H9 (cell line): ENCODE measurements at regions not wholly inside any gene's neighbourhood (a gene's known extent, or its start where the extent isn't known, plus 50 kb on each side); places are given as distances from the start of the nearest gene placed in this dataset.

Experiments
- DNase-seq: peaks from one replicate; pipeline ENCODE4 v3.0.0-alpha.2; 2017
- H2AFZ ChIP-seq: one replicate; pipeline ENCODE4 v1.6.1; 2013; ENCODE audit warnings: mild to moderate bottlenecking, low read length, control low read depth, moderate library complexity
- H2AK5ac ChIP-seq: 2 replicates; pipeline ENCODE4 v1.6.1; 2013; ENCODE audit warnings: low read length, control low read depth, mixed read lengths; ENCODE audit not compliant: insufficient read length
- H2BK120ac ChIP-seq: one replicate; pipeline ENCODE4 v1.6.1; 2013; ENCODE audit warnings: low read depth, mild to moderate bottlenecking, low read length, control low read depth, inconsistent platforms; ENCODE audit not compliant: poor library complexity, severe bottlenecking
- H2BK12ac ChIP-seq: 2 replicates; pipeline ENCODE4 v1.6.1; 2013; ENCODE audit warnings: low read length, control low read depth, mixed read lengths, low read depth; ENCODE audit not compliant: insufficient read length
- H2BK15ac ChIP-seq: 2 replicates; pipeline ENCODE4 v1.6.1; 2013; ENCODE audit warnings: low read depth, low read length, control low read depth
- H2BK20ac ChIP-seq: one replicate; pipeline ENCODE4 v1.6.1; 2013; ENCODE audit warnings: low read depth, mild to moderate bottlenecking, low read length, control low read depth, inconsistent platforms; ENCODE audit not compliant: poor library complexity, severe bottlenecking
- H2BK5ac ChIP-seq: 2 replicates; pipeline ENCODE4 v1.6.1; 2013; ENCODE audit warnings: low read length, control low read depth, mixed read lengths; ENCODE audit not compliant: insufficient read length
- H3K14ac ChIP-seq: 2 replicates; pipeline ENCODE4 v1.6.1; 2013; ENCODE audit warnings: low read length, control low read depth; ENCODE audit not compliant: insufficient read depth
- H3K18ac ChIP-seq: 2 replicates; pipeline ENCODE4 v1.6.1; 2013; ENCODE audit warnings: low read depth, mild to moderate bottlenecking, mixed read lengths, low read length, control low read depth; ENCODE audit not compliant: insufficient read length
- H3K23ac ChIP-seq: 2 replicates; pipeline ENCODE4 v1.6.1; 2013; ENCODE audit warnings: low read length, control low read depth, mixed read lengths, low read depth; ENCODE audit not compliant: insufficient read length
- H3K23me2 ChIP-seq: 2 replicates; pipeline ENCODE4 v1.6.1; 2013; ENCODE audit warnings: low read depth, mild to moderate bottlenecking, mixed read lengths, low read length, control low read depth; ENCODE audit not compliant: insufficient read length, poor library complexity, severe bottlenecking
- H3K27ac ChIP-seq: 2 replicates; pipeline ENCODE4 v1.5.1; 2013; ENCODE audit warnings: low read length, control low read depth, mixed read lengths, low read depth; ENCODE audit not compliant: insufficient read length
- H3K27me3 ChIP-seq: 2 replicates; pipeline ENCODE4 v1.6.1; 2013; ENCODE audit warnings: low read length, control low read depth, inconsistent platforms; ENCODE audit not compliant: insufficient read depth
- H3K4ac ChIP-seq: 2 replicates; pipeline ENCODE4 v1.6.1; 2013; ENCODE audit warnings: low read depth, mild to moderate bottlenecking, control low read depth, inconsistent platforms, low read length, moderate library complexity
- H3K4me1 ChIP-seq: 2 replicates; pipeline ENCODE4 v1.6.1; 2013; ENCODE audit warnings: low read length, control low read depth, inconsistent platforms; ENCODE audit not compliant: insufficient read depth
- H3K4me2 ChIP-seq: 2 replicates; pipeline ENCODE4 v1.6.1; 2013; ENCODE audit warnings: low read length, control low read depth, mixed read lengths; ENCODE audit not compliant: insufficient read length, insufficient read depth
- H3K56ac ChIP-seq: 2 replicates; pipeline ENCODE4 v1.6.1; 2013; ENCODE audit warnings: low read depth, mild to moderate bottlenecking, mixed read lengths, low read length, control low read depth; ENCODE audit not compliant: insufficient read length
- H3K79me1 ChIP-seq: 2 replicates; pipeline ENCODE4 v1.6.1; 2013; ENCODE audit warnings: low read depth, mild to moderate bottlenecking, moderate library complexity, low read length, control low read depth, inconsistent platforms; ENCODE audit not compliant: insufficient read depth, poor library complexity, severe bottlenecking
- H3K79me2 ChIP-seq: 2 replicates; pipeline ENCODE4 v1.6.1; 2013; ENCODE audit warnings: low read length, control low read depth, inconsistent platforms; ENCODE audit not compliant: insufficient read depth
- H3K9ac ChIP-seq: 2 replicates; pipeline ENCODE4 v1.6.1; 2013; ENCODE audit warnings: low read length, control low read depth, mixed read lengths; ENCODE audit not compliant: insufficient read length; ENCODE audit errors: extremely low read depth
- H3K9me3 ChIP-seq: one replicate; pipeline ENCODE4 v1.6.1; 2013; ENCODE audit warnings: low read depth, low read length, inconsistent platforms; ENCODE audit not compliant: control insufficient read depth
- H3T11ph ChIP-seq: one replicate; pipeline ENCODE4 v1.6.1; 2013; ENCODE audit warnings: mild to moderate bottlenecking, low read length, control low read depth, inconsistent platforms
- H4K20me1 ChIP-seq: one replicate; pipeline ENCODE4 v1.6.1; 2013; ENCODE audit not compliant: control insufficient read depth, insufficient read length, insufficient read depth
- H4K5ac ChIP-seq: 2 replicates; pipeline ENCODE4 v1.6.1; 2013; ENCODE audit warnings: low read depth, mild to moderate bottlenecking, mixed read lengths, low read length, control low read depth; ENCODE audit not compliant: insufficient read length
- H4K8ac ChIP-seq: replicated peaks from 2 replicates; pipeline ENCODE4 v1.6.1; 2013; ENCODE audit warnings: low read length, control low read depth, mixed read lengths, low read depth; ENCODE audit not compliant: insufficient read length
- H4K91ac ChIP-seq: 2 replicates; pipeline ENCODE4 v1.6.1; 2013; ENCODE audit warnings: low read depth, mild to moderate bottlenecking, moderate library complexity, mixed read lengths, low read length, control low read depth; ENCODE audit not compliant: insufficient read length
- H3K27ac Mint-ChIP-seq, 3 experiments: 2 replicates in 2 of 3; 3 replicates in 1 of 3; pipeline ENCODE4 v1.8.0; 2020 to 2021; ENCODE audit warnings: mixed read lengths in 3 of 3, mild to moderate bottlenecking in 1 of 3, moderate library complexity in 1 of 3
- H3K27me3 Mint-ChIP-seq: 2 replicates; pipeline ENCODE4 v1.8.0; 2021; ENCODE audit warnings: low read depth, mild to moderate bottlenecking, moderate library complexity, mixed read lengths
- H3K36me3 Mint-ChIP-seq, 3 experiments: 2 replicates in 2 of 3; 3 replicates in 1 of 3; pipeline ENCODE4 v1.8.0; 2020 to 2021; ENCODE audit warnings: low read depth in 3 of 3, mixed read lengths in 3 of 3; ENCODE audit not compliant: insufficient read depth in 1 of 3
- H3K4me1 Mint-ChIP-seq, 2 experiments: 2 replicates each; pipeline ENCODE4 v1.8.0; 2020; ENCODE audit warnings: mixed read lengths in 2 of 2
- H3K4me3 Mint-ChIP-seq, 2 experiments: 2 replicates in 1 of 2; 3 replicates in 1 of 2; pipeline ENCODE4 v1.8.0; 2020 to 2021; ENCODE audit warnings: mild to moderate bottlenecking in 2 of 2, mixed read lengths in 2 of 2, moderate library complexity in 1 of 2
- H3K9me3 Mint-ChIP-seq, 2 experiments: 2 replicates in 1 of 2; 3 replicates in 1 of 2; pipeline ENCODE4 v1.8.0; 2020; ENCODE audit warnings: mild to moderate bottlenecking in 2 of 2, mixed read lengths in 2 of 2, moderate library complexity in 1 of 2
- WGBS: extraction: QIAGEN DNeasy Blood & Tissue Kit; methylation state at CpG from one replicate; pipeline ENCODE4 v1.1.7; 2013; ENCODE audit warnings: missing lambda C conversion rate, low lambda C conversion rate, mixed read lengths; ENCODE audit not compliant: insufficient read length; ENCODE audit errors: extremely low coverage; 5-methylcytosine and 5-hydroxymethylcytosine counted together
- TF ChIP-seq, protein P1 (sequence below): fragments of 200-600 bp; sonication (generic); conservative IDR thresholded peaks from 3 replicates; pipeline ENCODE4 v1.8.0; 2021; ENCODE audit warnings: antibody characterized with exemption, mild to moderate bottlenecking

DNA sequence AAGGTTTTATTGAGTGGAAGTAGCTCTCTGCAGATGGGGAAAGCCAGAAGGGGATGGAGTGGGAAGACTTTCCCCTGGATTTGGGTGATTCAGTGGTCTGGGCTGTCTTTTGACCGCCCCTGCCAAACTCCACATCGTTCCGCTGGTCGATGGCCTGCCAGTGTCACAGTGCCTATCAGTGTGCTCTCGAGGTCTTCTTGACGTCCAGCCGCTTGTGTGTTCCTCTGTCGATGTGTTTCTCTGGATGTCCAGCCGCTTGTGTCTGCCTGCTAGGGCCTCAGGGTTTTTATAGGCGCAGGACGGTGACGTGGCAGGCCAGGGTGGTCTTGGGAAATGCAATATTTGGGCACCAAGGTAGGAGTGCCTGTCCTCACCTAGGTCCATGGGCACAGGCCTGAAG, 1371.4 kb upstream of the PIK3C3 start:
- no peak overlapping the region for H4K91ac ChIP-seq
- no peaks in the 10 kb centered on the region for H3K23me2 ChIP-seq
- no peak overlapping the region for H2BK120ac ChIP-seq
- no peak overlapping the region for H2BK12ac ChIP-seq
- Mint-ChIP-seq H3K9me3 (peaks cover 8 to 9% of the 10 kb centered on the region in 2 experiments; a peak in 4 of 5 replicates), H3K4me1 (no peaks in the 10 kb centered on the region), H3K4me3 (no peak overlapping the region), H3K27me3 (no peaks in the 10 kb centered on the region), H3K27ac (peak overlapping the region in 1 of 3 experiments; percentile 80; a peak in 1 of 7 replicates), H3K36me3 (peaks cover 0 to 13% (median 4%) of the 10 kb centered on the region in 3 experiments; a peak in 1 of 7 replicates)
- no peak overlapping the region for H3K27ac ChIP-seq
- H3K79me1 ChIP-seq: no peaks in the 10 kb centered on the region
- H3T11ph ChIP-seq: no peak overlapping the region
- H3K9me3 ChIP-seq: no peaks in the 10 kb centered on the region
- DNase-seq: no peak
- H2AK5ac ChIP-seq: no peak overlapping the region
- H3K4me2 ChIP-seq: no peak overlapping the region
- TF ChIP-seq, protein P1, sequence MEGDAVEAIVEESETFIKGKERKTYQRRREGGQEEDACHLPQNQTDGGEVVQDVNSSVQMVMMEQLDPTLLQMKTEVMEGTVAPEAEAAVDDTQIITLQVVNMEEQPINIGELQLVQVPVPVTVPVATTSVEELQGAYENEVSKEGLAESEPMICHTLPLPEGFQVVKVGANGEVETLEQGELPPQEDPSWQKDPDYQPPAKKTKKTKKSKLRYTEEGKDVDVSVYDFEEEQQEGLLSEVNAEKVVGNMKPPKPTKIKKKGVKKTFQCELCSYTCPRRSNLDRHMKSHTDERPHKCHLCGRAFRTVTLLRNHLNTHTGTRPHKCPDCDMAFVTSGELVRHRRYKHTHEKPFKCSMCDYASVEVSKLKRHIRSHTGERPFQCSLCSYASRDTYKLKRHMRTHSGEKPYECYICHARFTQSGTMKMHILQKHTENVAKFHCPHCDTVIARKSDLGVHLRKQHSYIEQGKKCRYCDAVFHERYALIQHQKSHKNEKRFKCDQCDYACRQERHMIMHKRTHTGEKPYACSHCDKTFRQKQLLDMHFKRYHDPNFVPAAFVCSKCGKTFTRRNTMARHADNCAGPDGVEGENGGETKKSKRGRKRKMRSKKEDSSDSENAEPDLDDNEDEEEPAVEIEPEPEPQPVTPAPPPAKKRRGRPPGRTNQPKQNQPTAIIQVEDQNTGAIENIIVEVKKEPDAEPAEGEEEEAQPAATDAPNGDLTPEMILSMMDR: no peak
- no peaks in the 10 kb centered on the region for H4K20me1 ChIP-seq
- no peak overlapping the region for H2BK5ac ChIP-seq
- H3K27me3 ChIP-seq: no peaks in the 10 kb centered on the region
- no peak overlapping the region for H3K4ac ChIP-seq
- no peak overlapping the region for H3K14ac ChIP-seq
- no peaks in the 10 kb centered on the region for H3K4me1 ChIP-seq
- H2AFZ ChIP-seq: no peak overlapping the region
- H2BK15ac ChIP-seq: no peak overlapping the region
- no peak overlapping the region for H4K8ac ChIP-seq
- H3K23ac ChIP-seq: no peak overlapping the region
- H3K56ac ChIP-seq: no peak overlapping the region
- no peak overlapping the region for H2BK20ac ChIP-seq
- H3K18ac ChIP-seq: no peak overlapping the region
- WGBS: no CpG with 5 or more reads among the region's 12 CpGs
- H3K79me2 ChIP-seq: no peaks in the 10 kb centered on the region
- no peak overlapping the region for H4K5ac ChIP-seq
- no peak overlapping the region for H3K9ac ChIP-seq
